Kidney (tissue), 13 donors: ENCODE measurements at regions not wholly inside any gene's neighbourhood (a gene's known extent, or its start where the extent isn't known, plus 50 kb on each side); places are given as distances from the start of the nearest gene placed in this dataset.

Experiments used
- DNase-seq, 5 donors: peaks; one replicate each; pipeline ENCODE4 v3.0.0-alpha.2; 2013 to 2020
- FAIRE-seq: peaks from 2 replicates; lab custom pipeline; 2012; peaks lifted over from hg19 to GRCh38; lab: Jason Lieb, UNC
- H3K27ac ChIP-seq, 2 donors: one replicate each; pipeline ENCODE4 v1.7.0; 2013; ENCODE audit warnings: low read depth in 2 of 2, low read length in 2 of 2, inconsistent platforms in 1 of 2
- H3K27me3 ChIP-seq: one replicate; pipeline ENCODE4 v1.7.1; 2013; ENCODE audit warnings: low read length, inconsistent platforms; ENCODE audit not compliant: control insufficient read depth, insufficient read depth
- H3K36me3 ChIP-seq, 3 donors: one replicate each; pipeline versions ENCODE4 v1.7.0 to v1.7.1; 2013; ENCODE audit warnings: low read length in 3 of 3, control low read depth in 1 of 3, inconsistent platforms in 1 of 3; ENCODE audit not compliant: insufficient read depth in 3 of 3, control insufficient read depth in 2 of 3
- H3K4me1 ChIP-seq, 3 donors: one replicate each; pipeline versions ENCODE4 v1.7.0 to v1.7.1; 2013; ENCODE audit warnings: low read length in 3 of 3, inconsistent platforms in 1 of 3, low read depth in 1 of 3; ENCODE audit not compliant: control insufficient read depth in 2 of 3, insufficient read depth in 2 of 3
- H3K4me3 ChIP-seq, 3 donors: one replicate each; pipeline versions ENCODE4 v1.7.0 to v1.8.1; 2013; ENCODE audit warnings: low read length in 3 of 3, control low read depth in 1 of 3, inconsistent platforms in 1 of 3
- H3K9ac ChIP-seq, 3 donors: one replicate each; pipeline versions ENCODE4 v1.7.0 to v1.7.1; 2013; ENCODE audit warnings: low read length in 3 of 3, control low read depth in 1 of 3, inconsistent platforms in 1 of 3
- H3K9me3 ChIP-seq, 3 donors: one replicate each; pipeline versions ENCODE4 v1.7.0 to v1.7.1; 2013; ENCODE audit warnings: low read length in 3 of 3, control low read depth in 1 of 3, inconsistent platforms in 1 of 3; ENCODE audit not compliant: control insufficient read depth in 2 of 3, insufficient read depth in 1 of 3
- intact Hi-C: fragments of 100-400 bp; cut with DNase I; formaldehyde crosslinking; loops from one replicate; pipeline ENCODE4 v1.11.1; 2022
- TF ChIP-seq, protein P1 (sequence below): IDR thresholded peaks from 3 replicates; pipeline ENCODE4 v1.5.1; 2012; ENCODE audit warnings: mild to moderate bottlenecking, moderate library complexity, borderline replicate concordance; ENCODE audit not compliant: insufficient read depth; ENCODE audit errors: extremely low read depth
- donor health status: control.
- donor health status: control.
- donor health status: control.
- donor health status: control.
- donor health status: control.
- donor health status: DM: yes; HTN: yes; CAD: no.
- donor health status: Normal renal cell carcinoma (clear cell type).

DNA sequence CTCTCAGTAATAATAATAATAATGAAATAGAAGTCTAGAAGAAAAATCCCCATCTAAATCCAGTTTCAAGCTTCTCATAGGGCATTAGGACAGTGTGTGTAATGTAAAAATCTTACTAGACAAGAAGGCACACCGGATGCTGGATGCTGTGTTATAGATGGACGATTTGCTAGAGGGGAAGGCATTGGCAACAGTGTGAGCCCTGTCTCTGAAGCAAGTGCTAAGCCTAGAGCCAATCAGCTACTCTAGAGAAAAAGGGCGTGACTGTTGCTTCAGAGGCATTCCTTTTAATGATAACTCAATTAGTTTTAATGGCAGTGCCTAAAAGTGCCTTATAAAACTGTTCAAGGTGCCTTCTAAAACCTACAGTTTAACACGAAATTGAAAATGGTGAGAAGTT is 344.9 kb downstream of the TDRD15 start:
- FAIRE-seq (no peak), DNase-seq (no peak)
- no peaks in the 10 kb centered on the region for H3K9me3 ChIP-seq
- intact Hi-C loops = no loop called here
- TF ChIP-seq, protein P1, sequence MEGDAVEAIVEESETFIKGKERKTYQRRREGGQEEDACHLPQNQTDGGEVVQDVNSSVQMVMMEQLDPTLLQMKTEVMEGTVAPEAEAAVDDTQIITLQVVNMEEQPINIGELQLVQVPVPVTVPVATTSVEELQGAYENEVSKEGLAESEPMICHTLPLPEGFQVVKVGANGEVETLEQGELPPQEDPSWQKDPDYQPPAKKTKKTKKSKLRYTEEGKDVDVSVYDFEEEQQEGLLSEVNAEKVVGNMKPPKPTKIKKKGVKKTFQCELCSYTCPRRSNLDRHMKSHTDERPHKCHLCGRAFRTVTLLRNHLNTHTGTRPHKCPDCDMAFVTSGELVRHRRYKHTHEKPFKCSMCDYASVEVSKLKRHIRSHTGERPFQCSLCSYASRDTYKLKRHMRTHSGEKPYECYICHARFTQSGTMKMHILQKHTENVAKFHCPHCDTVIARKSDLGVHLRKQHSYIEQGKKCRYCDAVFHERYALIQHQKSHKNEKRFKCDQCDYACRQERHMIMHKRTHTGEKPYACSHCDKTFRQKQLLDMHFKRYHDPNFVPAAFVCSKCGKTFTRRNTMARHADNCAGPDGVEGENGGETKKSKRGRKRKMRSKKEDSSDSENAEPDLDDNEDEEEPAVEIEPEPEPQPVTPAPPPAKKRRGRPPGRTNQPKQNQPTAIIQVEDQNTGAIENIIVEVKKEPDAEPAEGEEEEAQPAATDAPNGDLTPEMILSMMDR = no peak
- no peaks in the 10 kb centered on the region for H3K36me3 ChIP-seq
- no peak overlapping the region for H3K27ac ChIP-seq
- H3K4me1 ChIP-seq = no peaks in the 10 kb centered on the region
- no peak overlapping the region for H3K4me3 ChIP-seq
- H3K27me3 ChIP-seq = no peaks in the 10 kb centered on the region
- H3K9ac ChIP-seq = no peak overlapping the region

DNA sequence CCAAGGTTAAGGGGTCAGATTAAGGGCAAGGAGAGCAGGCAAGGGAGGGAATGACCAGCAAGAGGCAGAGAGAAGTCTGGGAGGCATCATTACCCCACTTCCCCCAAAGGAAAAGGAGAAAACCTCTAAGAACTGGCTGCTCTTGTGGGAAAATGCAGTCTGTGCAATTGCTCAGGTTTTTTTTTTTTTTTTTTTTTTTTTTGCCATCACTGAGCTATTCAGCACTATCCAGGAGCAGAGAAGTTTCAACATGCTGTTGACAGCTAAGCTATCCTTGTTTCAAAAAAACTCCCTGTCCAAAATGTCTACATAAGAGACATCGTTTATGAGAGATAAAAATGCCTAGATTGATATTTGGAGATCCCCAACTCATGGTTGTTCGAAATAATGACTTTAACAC is 345.4 kb downstream of the TDRD15 start:
- intact Hi-C loops = no loop called here
- TF ChIP-seq, protein P1 = no peak
- no peaks in the 10 kb centered on the region for H3K36me3 ChIP-seq
- no peaks in the 10 kb centered on the region for H3K9me3 ChIP-seq
- DNase-seq (no peak), FAIRE-seq (no peak)
- H3K4me1 ChIP-seq = no peaks in the 10 kb centered on the region
- no peak overlapping the region for H3K27ac ChIP-seq
- no peaks in the 10 kb centered on the region for H3K27me3 ChIP-seq
- no peak overlapping the region for H3K4me3 ChIP-seq
- no peak overlapping the region for H3K9ac ChIP-seq

DNA sequence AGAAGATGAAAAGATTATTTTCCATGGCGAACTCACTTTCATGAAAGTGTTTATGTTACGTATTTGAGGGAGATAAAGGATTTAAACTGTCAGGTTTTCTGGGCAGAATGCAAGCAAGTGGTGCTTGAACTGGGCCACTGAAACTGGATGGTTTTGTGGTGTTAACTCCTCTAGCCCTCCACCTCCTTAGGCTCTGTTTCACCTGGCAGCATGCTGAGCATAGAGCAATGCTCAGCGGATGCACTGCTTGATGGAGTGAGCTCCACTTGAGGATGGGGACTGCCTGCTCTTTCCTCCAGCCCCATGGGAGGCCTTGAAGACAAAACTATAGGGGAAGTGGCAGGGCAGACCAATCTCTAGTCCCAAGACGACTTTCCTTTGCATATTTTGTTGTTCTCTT is 345.8 kb downstream of the TDRD15 start:
- intact Hi-C loops = no loop called here
- Histone ChIP-seq H3K27me3 (no peaks in the 10 kb centered on the region), H3K4me1 (no peaks in the 10 kb centered on the region), H3K4me3 (no peak overlapping the region), H3K9ac (no peak overlapping the region), H3K27ac (no peak overlapping the region), H3K9me3 (no peaks in the 10 kb centered on the region), H3K36me3 (no peaks in the 10 kb centered on the region)
- TF ChIP-seq, protein P1 = no peak
- no peak for FAIRE-seq
- no peak for DNase-seq

DNA sequence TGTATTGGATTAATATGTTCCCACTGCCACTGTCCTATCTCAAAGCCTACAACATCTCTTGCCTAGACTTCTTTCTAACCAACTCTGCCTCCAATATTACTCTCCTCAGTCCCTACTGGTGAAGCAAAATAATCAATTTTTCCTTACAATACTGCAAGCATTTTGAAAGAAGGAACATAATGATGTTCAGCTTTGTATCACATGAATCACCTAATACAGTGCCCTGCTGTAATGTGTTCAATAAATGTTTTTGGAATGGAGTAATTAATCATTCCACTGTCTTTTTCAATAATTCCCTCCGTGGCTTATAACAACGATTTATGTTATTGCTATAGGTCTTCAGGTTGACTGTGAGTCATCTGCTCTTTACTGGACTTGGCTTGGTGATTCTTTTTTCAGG is 356.4 kb downstream of the TDRD15 start:
- FAIRE-seq = no peak
- H3K4me3 ChIP-seq = no peak overlapping the region
- DNase-seq = no peak
- H3K27me3 ChIP-seq = no peaks in the 10 kb centered on the region
- TF ChIP-seq, protein P1 = no peak
- intact Hi-C loops = no loop called here
- no peak overlapping the region for H3K9ac ChIP-seq
- H3K4me1 ChIP-seq = no peaks in the 10 kb centered on the region
- H3K36me3 ChIP-seq = no peaks in the 10 kb centered on the region
- peaks cover 0 to 3% (median 2%) of the 10 kb centered on the region in 3 donors for H3K9me3 ChIP-seq
- no peak overlapping the region for H3K27ac ChIP-seq
